NCI-H1930 (cell line): ENCODE measurements at regions not wholly inside any gene's neighbourhood (a gene's known extent, or its start where the extent isn't known, plus 50 kb on each side); places are given as distances from the start of the nearest gene placed in this dataset.

Experiments
- DNase-seq, 2 experiments: peaks; one replicate each; lab custom pipeline; 2025; lab: John Stamatoyannopoulos, UW

- DNase-seq = no peak
These were observed 101.0 kb upstream of the CASZ1 start for GRCh38 chr1:10897321-10897980.

- DNase-seq = no peak
These were observed 101.7 kb upstream of the CASZ1 start for GRCh38 chr1:10897981-10898728.

GRCh38 chr1:10898921-10899320 lies 102.5 kb upstream of the CASZ1 start:
- no peak for DNase-seq

- DNase-seq = no peak
These were observed 103.2 kb upstream of the CASZ1 start for GRCh38 chr1:10899490-10900250.

- DNase-seq = peak in 1 of 2 experiments; percentile 69
These were observed 103.8 kb upstream of the CASZ1 start for GRCh38 chr1:10900251-10900651.

GRCh38 chr1:10900691-10901090 lies 104.2 kb upstream of the CASZ1 start:
- no peak for DNase-seq

GRCh38 chr1:10901091-10901890 lies 104.8 kb upstream of the CASZ1 start:
- no peak for DNase-seq

GRCh38 chr1:10901891-10902805 lies 105.7 kb upstream of the CASZ1 start:
- DNase-seq = no peak

GRCh38 chr1:10903421-10903820 lies 107.0 kb upstream of the CASZ1 start:
- no peak for DNase-seq

GRCh38 chr1:10903821-10904220 lies 107.4 kb upstream of the CASZ1 start:
- no peak for DNase-seq

- DNase-seq = no peak
These were observed 107.8 kb upstream of the TARDBP start for GRCh38 chr1:10904396-10905358.

- DNase-seq = no peak
These were observed 106.4 kb upstream of the TARDBP start for GRCh38 chr1:10905841-10906655.

- no peak for DNase-seq
These were observed 105.5 kb upstream of the TARDBP start for GRCh38 chr1:10906866-10907519.

- no peak for DNase-seq
These were observed 104.2 kb upstream of the TARDBP start for GRCh38 chr1:10908266-10908665.

- no peak for DNase-seq
These were observed 102.5 kb upstream of the TARDBP start for GRCh38 chr1:10909697-10910680.

- no peak for DNase-seq
These were observed 101.6 kb upstream of the TARDBP start for GRCh38 chr1:10910681-10911489.
